ENCODE measurements at regions not wholly inside any gene's neighbourhood (a gene's known extent, or its start where the extent isn't known, plus 50 kb on each side); places are given as distances from the start of the nearest gene placed in this dataset.
"Not testable (repeated sequence)": the region's sequence is repeated elsewhere in the genome, so short reads cannot be mapped to it uniquely, and the experiment has no call there.

DNA sequence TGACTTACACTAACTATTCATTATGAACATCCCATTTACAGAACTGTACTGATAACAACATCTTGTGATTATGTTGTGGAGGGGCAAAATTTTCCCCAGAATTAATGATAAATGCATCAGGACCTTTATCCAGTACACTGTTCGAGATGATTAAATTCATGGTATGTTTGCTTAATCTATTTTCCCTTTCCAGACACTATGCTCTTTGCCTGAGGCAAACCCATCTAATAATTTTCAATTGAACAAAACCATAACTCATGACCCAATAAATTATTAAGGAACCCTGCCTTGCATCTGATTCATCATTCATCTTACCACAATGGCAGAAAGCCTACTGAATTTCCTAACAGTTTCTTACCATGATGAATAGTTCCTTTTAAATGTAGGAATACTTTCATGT is 385.0 kb downstream of the DSEL start:
- 92% methylated on average over 1 of the region's 1 CpG for WGBS
- no peak for DNase-seq (ENCODE audit: low spot score)
- TF ChIP-seq, protein P1, sequence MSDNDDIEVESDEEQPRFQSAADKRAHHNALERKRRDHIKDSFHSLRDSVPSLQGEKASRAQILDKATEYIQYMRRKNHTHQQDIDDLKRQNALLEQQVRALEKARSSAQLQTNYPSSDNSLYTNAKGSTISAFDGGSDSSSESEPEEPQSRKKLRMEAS (IDR thresholded peaks at IDR 0.05) = no peak
- no peak for TF ChIP-seq YY1 (IDR thresholded peaks at IDR 0.05)
- TF ChIP-seq, protein P2, sequence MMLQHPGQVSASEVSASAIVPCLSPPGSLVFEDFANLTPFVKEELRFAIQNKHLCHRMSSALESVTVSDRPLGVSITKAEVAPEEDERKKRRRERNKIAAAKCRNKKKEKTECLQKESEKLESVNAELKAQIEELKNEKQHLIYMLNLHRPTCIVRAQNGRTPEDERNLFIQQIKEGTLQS (IDR thresholded peaks at IDR 0.05) = no peak
- TF ChIP-seq HNF4G (IDR thresholded peaks at IDR 0.05) = no peak
- no peak for TF ChIP-seq RXRA (IDR thresholded peaks at IDR 0.05)
- TF ChIP-seq, protein P3, sequence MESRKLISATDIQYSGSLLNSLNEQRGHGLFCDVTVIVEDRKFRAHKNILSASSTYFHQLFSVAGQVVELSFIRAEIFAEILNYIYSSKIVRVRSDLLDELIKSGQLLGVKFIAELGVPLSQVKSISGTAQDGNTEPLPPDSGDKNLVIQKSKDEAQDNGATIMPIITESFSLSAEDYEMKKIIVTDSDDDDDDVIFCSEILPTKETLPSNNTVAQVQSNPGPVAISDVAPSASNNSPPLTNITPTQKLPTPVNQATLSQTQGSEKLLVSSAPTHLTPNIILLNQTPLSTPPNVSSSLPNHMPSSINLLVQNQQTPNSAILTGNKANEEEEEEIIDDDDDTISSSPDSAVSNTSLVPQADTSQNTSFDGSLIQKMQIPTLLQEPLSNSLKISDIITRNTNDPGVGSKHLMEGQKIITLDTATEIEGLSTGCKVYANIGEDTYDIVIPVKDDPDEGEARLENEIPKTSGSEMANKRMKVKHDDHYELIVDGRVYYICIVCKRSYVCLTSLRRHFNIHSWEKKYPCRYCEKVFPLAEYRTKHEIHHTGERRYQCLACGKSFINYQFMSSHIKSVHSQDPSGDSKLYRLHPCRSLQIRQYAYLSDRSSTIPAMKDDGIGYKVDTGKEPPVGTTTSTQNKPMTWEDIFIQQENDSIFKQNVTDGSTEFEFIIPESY (IDR thresholded peaks at IDR 0.05) = no peak
- TF ChIP-seq, protein P4, sequence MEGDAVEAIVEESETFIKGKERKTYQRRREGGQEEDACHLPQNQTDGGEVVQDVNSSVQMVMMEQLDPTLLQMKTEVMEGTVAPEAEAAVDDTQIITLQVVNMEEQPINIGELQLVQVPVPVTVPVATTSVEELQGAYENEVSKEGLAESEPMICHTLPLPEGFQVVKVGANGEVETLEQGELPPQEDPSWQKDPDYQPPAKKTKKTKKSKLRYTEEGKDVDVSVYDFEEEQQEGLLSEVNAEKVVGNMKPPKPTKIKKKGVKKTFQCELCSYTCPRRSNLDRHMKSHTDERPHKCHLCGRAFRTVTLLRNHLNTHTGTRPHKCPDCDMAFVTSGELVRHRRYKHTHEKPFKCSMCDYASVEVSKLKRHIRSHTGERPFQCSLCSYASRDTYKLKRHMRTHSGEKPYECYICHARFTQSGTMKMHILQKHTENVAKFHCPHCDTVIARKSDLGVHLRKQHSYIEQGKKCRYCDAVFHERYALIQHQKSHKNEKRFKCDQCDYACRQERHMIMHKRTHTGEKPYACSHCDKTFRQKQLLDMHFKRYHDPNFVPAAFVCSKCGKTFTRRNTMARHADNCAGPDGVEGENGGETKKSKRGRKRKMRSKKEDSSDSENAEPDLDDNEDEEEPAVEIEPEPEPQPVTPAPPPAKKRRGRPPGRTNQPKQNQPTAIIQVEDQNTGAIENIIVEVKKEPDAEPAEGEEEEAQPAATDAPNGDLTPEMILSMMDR (IDR thresholded peaks at IDR 0.05; ENCODE audit: low read depth, low read length, missing input control) = no peak
- no peak for TF ChIP-seq RAD21 (IDR thresholded peaks at IDR 0.05)
- TF ChIP-seq FOXA2 (IDR thresholded peaks at IDR 0.05) = no peak
- TF ChIP-seq, protein P5, sequence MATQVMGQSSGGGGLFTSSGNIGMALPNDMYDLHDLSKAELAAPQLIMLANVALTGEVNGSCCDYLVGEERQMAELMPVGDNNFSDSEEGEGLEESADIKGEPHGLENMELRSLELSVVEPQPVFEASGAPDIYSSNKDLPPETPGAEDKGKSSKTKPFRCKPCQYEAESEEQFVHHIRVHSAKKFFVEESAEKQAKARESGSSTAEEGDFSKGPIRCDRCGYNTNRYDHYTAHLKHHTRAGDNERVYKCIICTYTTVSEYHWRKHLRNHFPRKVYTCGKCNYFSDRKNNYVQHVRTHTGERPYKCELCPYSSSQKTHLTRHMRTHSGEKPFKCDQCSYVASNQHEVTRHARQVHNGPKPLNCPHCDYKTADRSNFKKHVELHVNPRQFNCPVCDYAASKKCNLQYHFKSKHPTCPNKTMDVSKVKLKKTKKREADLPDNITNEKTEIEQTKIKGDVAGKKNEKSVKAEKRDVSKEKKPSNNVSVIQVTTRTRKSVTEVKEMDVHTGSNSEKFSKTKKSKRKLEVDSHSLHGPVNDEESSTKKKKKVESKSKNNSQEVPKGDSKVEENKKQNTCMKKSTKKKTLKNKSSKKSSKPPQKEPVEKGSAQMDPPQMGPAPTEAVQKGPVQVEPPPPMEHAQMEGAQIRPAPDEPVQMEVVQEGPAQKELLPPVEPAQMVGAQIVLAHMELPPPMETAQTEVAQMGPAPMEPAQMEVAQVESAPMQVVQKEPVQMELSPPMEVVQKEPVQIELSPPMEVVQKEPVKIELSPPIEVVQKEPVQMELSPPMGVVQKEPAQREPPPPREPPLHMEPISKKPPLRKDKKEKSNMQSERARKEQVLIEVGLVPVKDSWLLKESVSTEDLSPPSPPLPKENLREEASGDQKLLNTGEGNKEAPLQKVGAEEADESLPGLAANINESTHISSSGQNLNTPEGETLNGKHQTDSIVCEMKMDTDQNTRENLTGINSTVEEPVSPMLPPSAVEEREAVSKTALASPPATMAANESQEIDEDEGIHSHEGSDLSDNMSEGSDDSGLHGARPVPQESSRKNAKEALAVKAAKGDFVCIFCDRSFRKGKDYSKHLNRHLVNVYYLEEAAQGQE (IDR thresholded peaks at IDR 0.05) = no peak
- no peak for TF ChIP-seq HNF4A (conservative IDR thresholded peaks at IDR 0.05)
- TF ChIP-seq FOXA1 (IDR thresholded peaks at IDR 0.05) = no peak
- no peak for TF ChIP-seq TAF1 (conservative IDR thresholded peaks at IDR 0.05)
- no peak for TF ChIP-seq EGR1 (IDR thresholded peaks at IDR 0.05; ENCODE audit: low read depth in 2 of 2)
- TF ChIP-seq SP1 (IDR thresholded peaks at IDR 0.05) = no peak
- no peak for TF ChIP-seq NR2F2 (IDR thresholded peaks at IDR 0.05)
- no peak for TF ChIP-seq JUND (IDR thresholded peaks at IDR 0.05)

DNA sequence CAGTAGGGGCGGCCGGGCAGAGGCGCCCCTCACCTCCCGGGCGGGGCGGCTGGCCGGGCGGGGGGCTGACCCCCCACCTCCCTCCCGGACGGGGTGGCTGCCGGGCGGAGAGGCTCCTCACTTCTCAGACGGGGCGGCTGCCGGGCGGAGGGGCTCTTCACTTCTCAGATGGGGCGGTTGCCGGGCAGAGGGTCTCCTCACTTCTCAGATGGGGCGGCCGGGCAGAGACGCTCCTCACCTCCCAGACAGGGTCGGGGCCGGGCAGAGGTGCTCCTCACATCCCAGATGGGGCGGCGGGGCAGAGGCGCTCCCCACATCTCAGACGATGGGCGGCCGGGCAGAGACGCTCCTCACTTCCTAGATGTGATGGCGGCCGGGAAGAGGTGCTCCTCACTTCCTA is 389.8 kb downstream of the DSEL start:
- WGBS = 97% methylated on average over 25 of the region's 32 CpGs
- not testable (repeated sequence) for H3K4me1 ChIP-seq (ENCODE audit: control insufficient read depth in 4 of 4, insufficient read depth in 4 of 4, low read length in 3 of 4); H3K27ac ChIP-seq (ENCODE audit: low read depth in 1 of 2, low read length in 2 of 2); H3K4me3 ChIP-seq (ENCODE audit: low read depth in 1 of 3, low read length in 3 of 3); DNase-seq (ENCODE audit: low spot score); H3K9me3 ChIP-seq (ENCODE audit: control insufficient read depth in 4 of 4, low read length in 3 of 4); H3K9ac ChIP-seq (ENCODE audit: low read depth in 1 of 2, low read length in 2 of 2); H3K36me3 ChIP-seq (ENCODE audit: control insufficient read depth in 4 of 4, insufficient read depth in 3 of 4, low read depth in 1 of 4, low read length in 3 of 4); H3K27me3 ChIP-seq (ENCODE audit: control insufficient read depth in 4 of 4, insufficient read depth in 4 of 4, low read length in 3 of 4)

More for the DNA sequence above, 385.0 kb downstream of the DSEL start:
- Histone ChIP-seq H3K9me3 (ENCODE audit: control insufficient read depth in 4 of 4, low read length in 3 of 4) (no peaks in the 10 kb centered on the region), H3K27ac (ENCODE audit: low read depth in 1 of 2, low read length in 2 of 2) (no peak overlapping the region), H3K4me3 (ENCODE audit: low read depth in 1 of 3, low read length in 3 of 3) (no peak overlapping the region), H3K36me3 (ENCODE audit: control insufficient read depth in 4 of 4, insufficient read depth in 3 of 4, low read depth in 1 of 4, low read length in 3 of 4) (no peaks in the 10 kb centered on the region), H3K9ac (ENCODE audit: low read depth in 1 of 2, low read length in 2 of 2) (no peak overlapping the region), H3K4me1 (ENCODE audit: control insufficient read depth in 4 of 4, insufficient read depth in 4 of 4, low read length in 3 of 4) (peaks cover 0 to 11% (median 6%) of the 10 kb centered on the region in 4 donors), H3K27me3 (ENCODE audit: control insufficient read depth in 4 of 4, insufficient read depth in 4 of 4, low read length in 3 of 4) (no peaks in the 10 kb centered on the region)

Data from liver (tissue), 8 donors.